ENCODE measurements at regions not wholly inside any gene's neighbourhood (a gene's known extent, or its start where the extent isn't known, plus 50 kb on each side); places are given as distances from the start of the nearest gene placed in this dataset.

- no peaks in the 10 kb centered on the region for H3K27me3 ChIP-seq
- H3K27ac ChIP-seq: peak overlapping the region in 1 of 4 donors; percentile 16
- no peaks in the 10 kb centered on the region for H3K9me3 ChIP-seq
- WGBS, 2 donors: 64 to 70% methylated on average over 12 of the region's 12 CpGs
- intact Hi-C loops (cut with DNase I): no loop called here
- no peak for DNase-seq
- no peak overlapping the region for H3K4me3 ChIP-seq
- no peak for TF ChIP-seq EP300 (IDR thresholded peaks at IDR 0.05)
- TF ChIP-seq POLR2A (IDR thresholded peaks at IDR 0.05): no peak
- TF ChIP-seq CTCF (IDR thresholded peaks at IDR 0.05): no peak
- TF ChIP-seq POLR2AphosphoS5 (IDR thresholded peaks at IDR 0.05): no peak
- peaks cover 0 to 36% (median 21%) of the 10 kb centered on the region in 4 donors for H3K4me1 ChIP-seq
- no peaks in the 10 kb centered on the region for H3K36me3 ChIP-seq
These were observed 213.6 kb upstream of the S1PR3 start for GRCh38 chr9:88777498-88778312.

- TF ChIP-seq EP300 (IDR thresholded peaks at IDR 0.05): no peak
- TF ChIP-seq POLR2AphosphoS5 (IDR thresholded peaks at IDR 0.05): no peak
- TF ChIP-seq CTCF (IDR thresholded peaks at IDR 0.05): no peak
- TF ChIP-seq POLR2A (IDR thresholded peaks at IDR 0.05): no peak
- intact Hi-C loops (cut with DNase I): no loop called here
- H3K4me1 ChIP-seq: peaks cover 0 to 17% (median 7%) of the 10 kb centered on the region in 4 donors
- no peak overlapping the region for H3K4me3 ChIP-seq
- WGBS, 2 donors: 65 to 78% methylated on average over 7 of the region's 7 CpGs
- no peaks in the 10 kb centered on the region for H3K27me3 ChIP-seq
- H3K27ac ChIP-seq: peak overlapping the region in 3 of 4 donors; percentile 2 to 27 (median 20)
- no peaks in the 10 kb centered on the region for H3K36me3 ChIP-seq
- DNase-seq: no peak
- H3K9me3 ChIP-seq: no peaks in the 10 kb centered on the region
These were observed 209.5 kb upstream of the S1PR3 start for GRCh38 chr9:88781628-88782391.

GRCh38 chr9:88782931-88783710, 208.1 kb upstream of the S1PR3 start:
- Histone ChIP-seq H3K4me3 (no peak overlapping the region), H3K36me3 (no peaks in the 10 kb centered on the region), H3K27me3 (no peaks in the 10 kb centered on the region), H3K4me1 (peaks cover 0 to 13% (median 5%) of the 10 kb centered on the region in 4 donors), H3K9me3 (no peaks in the 10 kb centered on the region), H3K27ac (no peak overlapping the region)
- intact Hi-C loops (cut with DNase I): no loop called here
- 80 to 85% methylated on average over 10 of the region's 10 CpGs for WGBS, 2 donors
- no peak for TF ChIP-seq EP300 (IDR thresholded peaks at IDR 0.05)
- no peak for TF ChIP-seq CTCF (IDR thresholded peaks at IDR 0.05)
- no peak for TF ChIP-seq POLR2A (IDR thresholded peaks at IDR 0.05)
- no peak for TF ChIP-seq POLR2AphosphoS5 (IDR thresholded peaks at IDR 0.05)
- DNase-seq: no peak

GRCh38 chr9:88783711-88784083, 207.6 kb upstream of the S1PR3 start:
- no peaks in the 10 kb centered on the region for H3K9me3 ChIP-seq
- intact Hi-C loops (cut with DNase I): no loop called here
- no peaks in the 10 kb centered on the region for H3K27me3 ChIP-seq
- WGBS, 2 donors: 48 to 75% methylated on average over 4 of the region's 4 CpGs
- no peak for DNase-seq
- TF ChIP-seq EP300 (IDR thresholded peaks at IDR 0.05): no peak
- no peak for TF ChIP-seq POLR2AphosphoS5 (IDR thresholded peaks at IDR 0.05)
- TF ChIP-seq POLR2A (IDR thresholded peaks at IDR 0.05): no peak
- no peak for TF ChIP-seq CTCF (IDR thresholded peaks at IDR 0.05)
- H3K36me3 ChIP-seq: no peaks in the 10 kb centered on the region
- H3K27ac ChIP-seq: no peak overlapping the region
- H3K4me1 ChIP-seq: peaks cover 0 to 13% (median 5%) of the 10 kb centered on the region in 4 donors
- no peak overlapping the region for H3K4me3 ChIP-seq
